ENCODE measurements at regions not wholly inside any gene's neighbourhood (a gene's known extent, or its start where the extent isn't known, plus 50 kb on each side); places are given as distances from the start of the nearest gene placed in this dataset.

- Histone ChIP-seq H3K4me1 (ENCODE audit: low read depth) (no peaks in the 10 kb centered on the region), H3K27ac (no peak overlapping the region), H3K9me3 (ENCODE audit: low read depth) (no peaks in the 10 kb centered on the region), H3K36me3 (no peaks in the 10 kb centered on the region), H3K4me3 (no peak overlapping the region), H3K27me3 (no peaks in the 10 kb centered on the region)
- DNase-seq (ENCODE audit: low read depth in 1 of 2, low spot score in 1 of 2) = peak in 1 of 2 donors; percentile 0
- TF ChIP-seq CTCF (IDR thresholded peaks at IDR 0.05; ENCODE audit: low read depth, low read length) = no peak
Measured at GRCh38 chr4:162732876-162733275, 433.8 kb downstream of the NAF1 start.

- H3K4me3 ChIP-seq = no peak overlapping the region
- TF ChIP-seq CTCF (IDR thresholded peaks at IDR 0.05; ENCODE audit: low read depth, low read length) = no peak
- no peaks in the 10 kb centered on the region for H3K4me1 ChIP-seq (ENCODE audit: low read depth)
- H3K27ac ChIP-seq = no peak overlapping the region
- H3K27me3 ChIP-seq = no peaks in the 10 kb centered on the region
- no peaks in the 10 kb centered on the region for H3K36me3 ChIP-seq
- DNase-seq (ENCODE audit: low read depth in 1 of 2, low spot score in 1 of 2) = no peak
- no peaks in the 10 kb centered on the region for H3K9me3 ChIP-seq (ENCODE audit: low read depth)
Measured at GRCh38 chr4:162727766-162728165, 438.9 kb downstream of the NAF1 start.

GRCh38 chr4:162727232-162727631, 439.5 kb downstream of the NAF1 start:
- H3K27ac ChIP-seq = no peak overlapping the region
- H3K27me3 ChIP-seq = no peaks in the 10 kb centered on the region
- no peak for DNase-seq (ENCODE audit: low read depth in 1 of 2, low spot score in 1 of 2)
- H3K4me1 ChIP-seq (ENCODE audit: low read depth) = no peaks in the 10 kb centered on the region
- no peak overlapping the region for H3K4me3 ChIP-seq
- no peaks in the 10 kb centered on the region for H3K36me3 ChIP-seq
- no peak for TF ChIP-seq CTCF (IDR thresholded peaks at IDR 0.05; ENCODE audit: low read depth, low read length)
- H3K9me3 ChIP-seq (ENCODE audit: low read depth) = no peaks in the 10 kb centered on the region

GRCh38 chr4:162715401-162715800, 451.3 kb downstream of the NAF1 start:
- H3K27me3 ChIP-seq = no peaks in the 10 kb centered on the region
- H3K4me3 ChIP-seq = no peak overlapping the region
- no peaks in the 10 kb centered on the region for H3K9me3 ChIP-seq (ENCODE audit: low read depth)
- no peak for DNase-seq (ENCODE audit: low read depth in 1 of 2, low spot score in 1 of 2)
- no peak overlapping the region for H3K27ac ChIP-seq
- no peaks in the 10 kb centered on the region for H3K36me3 ChIP-seq
- TF ChIP-seq CTCF (IDR thresholded peaks at IDR 0.05; ENCODE audit: low read depth, low read length) = no peak
- peaks cover 4% of the 10 kb centered on the region for H3K4me1 ChIP-seq (ENCODE audit: low read depth)

- no peak for TF ChIP-seq CTCF (IDR thresholded peaks at IDR 0.05; ENCODE audit: low read depth, low read length)
- no peak for DNase-seq (ENCODE audit: low read depth in 1 of 2, low spot score in 1 of 2)
- no peak overlapping the region for H3K27ac ChIP-seq
- H3K9me3 ChIP-seq (ENCODE audit: low read depth) = no peaks in the 10 kb centered on the region
- H3K36me3 ChIP-seq = no peaks in the 10 kb centered on the region
- no peaks in the 10 kb centered on the region for H3K27me3 ChIP-seq
- peaks cover 19% of the 10 kb centered on the region for H3K4me1 ChIP-seq (ENCODE audit: low read depth)
- no peak overlapping the region for H3K4me3 ChIP-seq
Measured at GRCh38 chr4:162707962-162708361, 458.7 kb downstream of the NAF1 start.

- H3K27me3 ChIP-seq = no peaks in the 10 kb centered on the region
- DNase-seq (ENCODE audit: low read depth in 1 of 2, low spot score in 1 of 2) = no peak
- no peak overlapping the region for H3K4me3 ChIP-seq
- no peaks in the 10 kb centered on the region for H3K36me3 ChIP-seq
- no peak for TF ChIP-seq CTCF (IDR thresholded peaks at IDR 0.05; ENCODE audit: low read depth, low read length)
- no peaks in the 10 kb centered on the region for H3K9me3 ChIP-seq (ENCODE audit: low read depth)
- H3K4me1 ChIP-seq (ENCODE audit: low read depth) = peaks cover 19% of the 10 kb centered on the region
- peak overlapping the region; percentile 85 for H3K27ac ChIP-seq
Measured at GRCh38 chr4:162706632-162707031, 460.1 kb downstream of the NAF1 start.
